ENCODE measurements at regions not wholly inside any gene's neighbourhood (a gene's known extent, or its start where the extent isn't known, plus 50 kb on each side); places are given as distances from the start of the nearest gene placed in this dataset.

DNA sequence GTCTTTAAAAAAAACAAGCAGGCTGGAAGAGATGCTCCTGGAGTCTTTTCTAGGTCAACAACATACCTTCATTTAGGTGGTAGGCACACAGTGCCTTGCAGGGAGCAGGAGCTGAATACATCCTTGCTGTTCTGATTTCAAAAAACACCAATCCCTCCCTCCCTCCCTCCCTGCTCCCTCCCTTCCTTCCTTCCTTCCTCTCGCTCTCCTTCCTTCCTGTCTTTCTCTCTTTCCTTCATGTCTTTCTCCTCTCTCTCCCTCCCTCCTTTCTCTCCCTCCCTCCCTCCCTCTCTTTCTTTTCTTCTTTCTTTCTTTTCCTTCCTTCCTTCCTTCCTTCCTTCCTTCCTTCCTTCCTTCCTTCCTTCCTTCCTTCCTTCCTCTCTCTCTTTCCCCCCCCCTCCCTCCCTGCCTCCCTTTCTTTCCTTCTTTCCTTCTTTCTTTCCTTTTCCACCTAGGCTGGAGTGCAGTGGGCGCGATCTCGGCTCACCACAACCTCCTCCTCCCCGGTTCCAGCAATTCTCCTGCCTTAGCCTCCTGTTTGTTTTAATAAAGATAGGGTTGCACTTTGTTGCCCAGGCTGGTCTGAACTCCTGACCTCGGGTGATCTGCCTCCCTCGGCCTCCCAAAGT, 245.1 kb downstream of the MIAT start:
- no peak for TF ChIP-seq POLR2A (IDR thresholded peaks at IDR 0.05)
- no peak for TF ChIP-seq CTCF (IDR thresholded peaks at IDR 0.05)

Data from adrenal gland (tissue), 5 donors.